NCI-H2081 treated with DMSO at 0.1 percent for 48 hours (cell line): ENCODE measurements at regions not wholly inside any gene's neighbourhood (a gene's known extent, or its start where the extent isn't known, plus 50 kb on each side); places are given as distances from the start of the nearest gene placed in this dataset.
"Not testable (repeated sequence)": the region's sequence is repeated elsewhere in the genome, so short reads cannot be mapped to it uniquely, and the experiment has no call there.

Experiments
- DNase-seq: peaks from one replicate; lab custom pipeline; 2025; lab: John Stamatoyannopoulos, UW

DNA sequence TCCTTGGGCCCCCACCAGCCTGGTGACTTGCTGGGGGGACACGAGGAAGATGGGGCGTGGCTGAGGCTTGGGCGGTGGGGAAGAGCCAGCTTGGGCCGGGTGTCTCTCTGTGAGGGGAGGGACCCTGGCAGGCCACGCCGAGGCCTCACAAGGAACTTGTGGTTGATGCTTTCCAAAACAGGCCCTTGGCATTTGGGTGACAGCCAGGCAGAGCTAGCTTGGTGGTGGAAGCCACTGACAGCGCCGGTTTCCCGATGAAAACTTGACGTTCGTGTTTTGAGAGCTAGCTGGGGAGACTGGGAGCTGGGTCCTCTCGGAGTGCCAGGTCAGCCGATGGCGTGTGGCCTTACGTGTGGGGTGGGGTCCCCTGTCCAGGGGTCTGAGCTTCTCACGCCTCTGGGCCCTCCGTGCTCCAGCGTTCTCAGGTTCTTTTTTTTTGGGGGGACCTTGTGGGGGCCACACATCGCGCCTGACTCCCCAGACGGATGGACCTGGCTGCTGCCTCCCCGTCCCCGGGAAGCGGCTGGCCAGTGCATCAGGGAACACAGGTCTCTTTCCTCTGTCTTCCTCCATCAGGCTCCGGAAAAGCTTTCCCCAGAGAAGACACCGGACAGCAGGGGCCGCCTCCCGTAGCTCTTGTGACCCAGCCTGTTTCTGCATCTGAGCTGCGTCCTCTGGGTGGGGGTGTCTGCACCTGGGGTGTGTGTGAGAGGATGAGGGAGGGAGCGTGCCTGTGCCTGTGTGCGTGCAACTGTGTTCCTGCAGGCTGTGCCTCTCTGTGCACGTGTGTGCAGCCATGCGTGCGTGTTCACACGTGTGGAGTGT, 129.3 kb upstream of the LPCAT1 start:
- DNase-seq, result no peak

DNA sequence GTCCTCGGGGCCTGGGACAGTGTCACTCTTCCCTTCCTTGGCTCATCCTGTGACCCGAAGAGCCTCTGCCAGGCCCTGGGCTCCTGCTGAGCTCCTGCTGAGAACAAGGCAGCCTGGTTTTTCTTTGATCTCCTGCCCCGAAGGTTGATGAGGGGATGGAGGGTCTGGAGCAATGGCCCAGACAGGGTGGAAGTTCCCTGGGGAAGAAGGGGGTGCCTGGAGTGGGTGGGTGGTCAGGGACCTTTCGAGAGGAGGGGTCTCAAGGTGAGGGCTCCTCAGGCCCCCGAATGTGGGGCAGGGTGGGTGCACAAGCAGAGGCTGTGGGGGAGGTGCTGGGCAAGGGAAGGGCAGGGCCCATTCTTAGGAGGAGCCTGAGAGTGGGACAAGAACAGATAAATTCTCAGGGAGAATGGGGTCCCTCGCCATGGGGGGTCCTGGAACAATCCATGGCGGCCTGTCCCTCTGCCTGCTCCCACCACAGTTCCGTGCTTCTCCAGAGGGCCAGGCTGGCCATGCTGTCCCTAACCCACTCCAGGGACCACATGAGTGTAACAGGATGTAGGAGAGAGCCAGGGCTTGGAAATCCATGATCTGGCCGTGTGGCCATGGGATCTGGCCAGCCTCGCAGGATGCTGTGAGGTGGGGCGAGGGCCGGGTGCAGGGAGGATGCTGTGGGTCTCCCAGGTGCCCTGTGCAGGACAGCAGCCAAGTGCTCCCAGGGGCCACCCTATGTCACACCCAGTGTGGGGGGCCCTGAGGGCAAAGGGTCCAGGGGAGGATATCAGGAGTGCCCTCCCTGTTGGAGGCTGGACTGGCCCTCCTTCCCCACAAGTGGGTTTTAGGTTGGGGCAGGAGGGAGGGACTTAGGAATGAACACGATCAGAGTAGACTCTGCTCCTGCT, 128.5 kb upstream of the LPCAT1 start:
- DNase-seq, result no peak

DNA sequence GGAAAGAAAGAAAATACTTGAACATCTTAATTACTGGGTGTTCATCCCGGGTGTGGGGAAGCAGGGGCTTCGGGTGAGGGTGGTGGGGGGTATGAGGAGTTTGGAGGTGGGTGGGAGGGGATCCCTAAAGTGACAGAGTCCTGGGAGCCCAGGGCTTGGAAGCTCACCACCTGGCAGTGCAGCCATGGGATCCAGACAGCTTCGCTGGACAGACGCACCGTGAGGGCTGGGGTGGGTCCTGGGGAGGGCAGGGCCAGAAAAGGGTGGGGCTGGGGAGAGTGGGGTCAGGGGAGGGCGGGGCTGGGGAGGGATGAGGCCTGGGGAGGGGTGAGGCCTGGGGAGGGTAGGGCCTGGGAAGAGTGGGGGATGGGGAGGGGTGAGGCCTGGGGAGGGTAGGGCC, 127.5 kb upstream of the LPCAT1 start:
- no peak for DNase-seq

DNA sequence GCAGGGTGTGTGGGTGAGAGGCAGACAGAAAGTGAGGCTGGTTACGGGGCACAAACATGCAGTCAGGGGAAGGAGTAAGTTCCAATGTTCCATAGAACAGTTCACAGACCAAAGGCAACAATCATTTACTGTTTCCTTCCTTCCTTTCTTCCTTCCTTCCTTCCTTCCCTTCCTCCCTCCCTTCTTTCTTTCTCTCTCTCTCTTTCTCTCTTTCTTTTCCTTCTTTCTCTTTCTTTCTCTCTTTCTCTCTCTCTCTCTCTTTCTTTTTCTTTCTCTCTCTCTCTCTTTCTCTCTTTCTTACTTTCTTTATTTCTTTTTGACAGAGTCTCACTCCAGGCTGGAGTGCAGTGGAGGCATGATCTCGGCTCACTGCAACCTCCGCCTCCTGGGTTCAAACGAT, 125.8 kb upstream of the LPCAT1 start:
- no peak for DNase-seq

DNA sequence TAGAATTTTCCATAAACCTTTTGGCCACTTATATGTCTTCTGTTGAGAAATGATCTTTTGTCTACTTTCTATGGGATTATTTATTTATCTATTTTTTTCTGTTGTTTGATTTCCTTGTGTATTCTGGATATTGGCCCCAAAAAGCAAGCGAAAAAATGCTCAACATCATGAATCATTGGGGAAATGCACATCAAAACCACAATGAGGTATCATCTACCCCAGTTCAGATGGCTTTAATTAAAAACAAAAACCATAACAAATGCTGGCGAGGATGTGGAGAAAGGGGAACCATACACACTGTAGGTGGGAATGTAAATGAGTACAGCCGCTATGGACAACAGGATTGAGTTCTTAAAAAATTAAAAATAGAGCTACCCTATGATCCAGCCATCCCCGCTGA, 125.0 kb upstream of the LPCAT1 start:
- DNase-seq, result no peak

DNA sequence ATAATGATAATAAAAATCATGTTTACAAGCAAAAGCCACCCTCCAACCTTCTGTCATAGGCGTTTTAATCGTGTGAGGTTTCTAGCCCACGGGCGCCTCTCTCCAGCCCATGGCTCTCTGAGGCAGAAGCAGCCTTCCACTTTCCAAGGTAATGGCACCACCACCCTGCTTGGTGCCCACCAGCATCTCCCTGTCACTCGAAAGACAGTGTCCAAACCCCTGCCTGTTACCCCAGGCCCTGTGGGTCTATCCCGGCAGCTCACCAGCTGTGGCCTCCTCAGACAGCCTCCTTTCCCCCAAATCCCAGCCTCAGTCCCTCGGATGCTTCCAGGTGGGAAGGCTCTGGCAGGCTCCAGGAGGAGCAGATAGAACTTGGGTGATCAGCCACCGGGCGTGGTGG, 123.8 kb upstream of the LPCAT1 start:
- DNase-seq, result no peak

DNA sequence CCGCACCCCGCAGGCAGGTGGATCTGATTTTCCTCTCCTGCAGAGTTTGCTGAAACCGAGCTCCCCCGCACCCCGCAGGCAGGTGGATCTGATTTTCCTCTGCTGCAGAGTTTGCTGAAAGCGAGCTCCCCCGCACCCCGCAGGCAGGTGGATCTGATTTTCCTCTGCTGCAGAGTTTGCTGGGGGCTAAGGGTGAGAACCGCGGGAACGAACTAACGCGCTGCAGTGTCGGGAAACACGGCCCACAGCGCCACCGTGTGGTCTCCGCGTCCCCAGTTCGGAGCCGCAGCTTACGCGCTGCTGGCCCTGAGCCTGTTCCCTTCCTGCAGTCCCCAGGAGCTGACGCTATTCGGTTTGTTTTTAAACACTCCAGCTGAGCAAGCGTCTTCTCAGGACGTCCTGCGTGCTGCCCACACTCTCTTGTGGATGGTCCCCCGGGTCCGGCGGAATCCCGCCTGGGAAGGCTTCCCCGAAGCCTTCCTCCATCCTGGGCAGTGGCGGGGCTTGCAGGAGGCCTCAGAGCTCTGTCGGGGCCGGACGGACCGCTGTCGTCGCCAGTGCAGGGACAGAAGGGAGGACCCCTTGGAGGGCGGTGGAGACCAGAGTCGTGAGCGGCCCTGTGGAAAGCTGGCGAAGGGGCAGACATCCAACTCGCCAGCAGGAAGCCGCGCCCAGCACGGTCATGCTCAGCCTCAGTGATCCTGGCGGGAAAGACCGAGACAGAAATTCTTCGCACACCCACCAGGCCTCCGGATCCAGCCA, 121.2 kb upstream of the LPCAT1 start:
- DNase-seq, result peak; percentile 64

DNA sequence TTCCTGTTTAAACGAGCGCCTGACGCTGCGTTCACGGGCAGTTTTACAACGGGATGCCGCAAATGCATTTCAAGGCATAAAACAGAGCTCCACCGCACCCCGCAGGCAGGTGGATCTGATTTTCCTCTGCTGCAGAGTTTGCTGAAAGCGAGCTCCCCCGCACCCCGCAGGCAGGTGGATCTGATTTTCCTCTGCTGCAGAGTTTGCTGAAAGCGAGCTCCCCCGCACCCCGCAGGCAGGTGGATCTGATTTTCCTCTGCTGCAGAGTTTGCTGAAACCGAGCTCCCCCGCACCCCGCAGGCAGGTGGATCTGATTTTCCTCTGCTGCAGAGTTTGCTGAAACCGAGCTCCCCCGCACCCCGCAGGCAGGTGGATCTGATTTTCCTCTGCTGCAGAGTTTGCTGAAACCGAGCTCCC, 120.6 kb upstream of the LPCAT1 start:
- not testable (repeated sequence) for DNase-seq

DNA sequence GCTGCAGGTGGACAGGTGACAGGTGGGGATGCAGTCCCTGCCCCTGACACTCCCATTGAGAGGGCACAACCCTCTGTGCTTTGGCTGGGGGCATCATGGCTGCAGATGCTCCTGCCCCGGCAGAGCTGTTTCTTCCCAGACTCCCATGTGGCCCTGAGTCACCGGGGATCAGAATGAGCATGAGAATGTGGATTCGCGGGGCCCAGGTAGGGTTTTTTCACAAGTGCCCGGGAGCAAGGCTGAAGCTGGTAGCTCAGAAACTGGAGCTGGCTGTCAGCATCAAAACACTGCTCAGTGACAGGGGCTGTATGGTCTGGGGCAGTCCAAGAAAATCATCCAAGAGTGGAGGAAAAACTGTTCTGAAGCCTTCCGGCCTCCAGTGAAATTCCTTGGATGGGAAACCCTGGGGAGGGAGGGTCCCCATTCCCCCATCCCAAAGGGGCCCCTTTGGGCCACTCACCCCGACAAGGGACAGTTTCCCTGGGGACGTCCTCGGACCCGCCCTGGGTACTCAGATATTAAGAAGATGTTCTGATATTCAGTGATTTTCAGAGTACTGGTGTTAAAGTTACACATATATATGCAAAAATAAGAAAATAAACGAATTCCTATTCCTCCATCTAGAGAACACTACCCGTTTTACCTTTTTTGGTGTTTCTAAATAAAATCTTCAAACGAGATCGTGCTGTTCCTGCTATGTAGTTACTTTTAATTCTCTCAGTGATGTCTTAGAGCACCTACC, 120.1 kb upstream of the LPCAT1 start:
- DNase-seq, result no peak

DNA sequence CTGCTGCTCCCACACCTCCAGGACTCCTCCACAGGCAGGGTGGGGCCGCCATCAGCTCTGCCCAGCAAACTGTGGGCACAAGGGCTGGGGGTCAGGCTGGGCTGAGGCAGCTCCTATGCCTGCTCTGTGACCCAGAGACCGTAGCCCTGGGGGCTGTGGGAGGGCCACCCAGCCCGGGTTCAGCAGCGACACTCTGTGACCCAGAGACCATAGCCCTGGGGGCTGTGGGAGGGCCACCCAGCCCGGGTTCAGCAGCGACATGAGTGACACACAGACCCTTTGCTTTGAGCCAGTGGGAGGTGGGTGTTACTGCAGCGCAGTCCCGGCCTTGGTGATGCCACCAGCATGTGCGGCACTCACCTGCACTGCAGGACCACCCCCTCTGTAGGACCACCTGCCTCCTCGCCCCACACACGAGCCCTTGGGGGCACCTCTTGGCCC, 118.9 kb upstream of the LPCAT1 start:
- DNase-seq, result no peak

DNA sequence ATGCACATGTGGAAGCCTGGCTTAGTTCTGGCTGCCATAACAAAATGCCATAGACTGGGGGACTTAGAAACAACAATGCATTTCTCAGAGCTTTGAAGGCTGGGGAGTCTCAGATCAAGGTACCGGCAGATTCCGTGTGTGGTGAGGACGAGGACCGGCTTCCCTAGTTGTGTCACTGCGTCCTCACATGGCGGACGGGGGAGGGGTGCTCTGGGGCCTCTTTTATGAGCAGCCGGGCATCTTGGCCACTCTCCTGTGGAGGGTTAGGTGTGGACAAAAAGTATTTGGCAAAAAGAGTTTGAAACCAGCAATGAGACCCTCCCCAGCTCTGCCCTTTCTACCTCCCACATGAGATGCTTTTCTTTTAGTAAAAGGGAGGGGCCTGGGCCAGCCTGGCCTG, 118.5 kb upstream of the LPCAT1 start:
- DNase-seq, result no peak

DNA sequence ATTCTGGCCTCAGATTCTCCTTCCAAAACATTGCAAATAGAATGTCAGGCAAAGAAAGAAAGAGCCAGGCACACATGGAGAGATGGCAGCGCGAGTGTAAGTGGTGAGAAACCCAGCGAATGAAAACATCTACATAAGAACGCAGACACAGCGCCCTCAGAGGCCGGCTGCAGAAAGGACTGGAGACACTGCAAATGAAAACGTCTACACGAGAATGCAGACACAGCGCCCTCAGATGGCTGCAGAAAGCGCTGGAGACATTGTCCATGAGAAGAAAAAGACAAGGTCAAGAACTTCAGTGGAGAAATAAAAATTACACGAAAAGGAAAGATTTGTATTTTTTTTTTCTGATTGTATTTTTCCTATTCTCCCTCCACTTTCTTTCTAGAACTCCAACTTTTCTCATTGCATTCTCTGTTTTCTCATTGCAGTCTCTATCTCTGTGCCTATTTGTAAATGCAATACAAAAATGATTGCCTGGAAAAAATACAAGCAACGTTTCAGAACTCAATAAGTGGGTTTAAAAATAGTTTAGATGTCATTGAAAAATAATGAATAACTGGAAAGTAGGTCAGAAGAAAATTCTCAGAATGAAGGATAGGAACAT, 117.9 kb upstream of the LPCAT1 start:
- DNase-seq, result peak; percentile 92

DNA sequence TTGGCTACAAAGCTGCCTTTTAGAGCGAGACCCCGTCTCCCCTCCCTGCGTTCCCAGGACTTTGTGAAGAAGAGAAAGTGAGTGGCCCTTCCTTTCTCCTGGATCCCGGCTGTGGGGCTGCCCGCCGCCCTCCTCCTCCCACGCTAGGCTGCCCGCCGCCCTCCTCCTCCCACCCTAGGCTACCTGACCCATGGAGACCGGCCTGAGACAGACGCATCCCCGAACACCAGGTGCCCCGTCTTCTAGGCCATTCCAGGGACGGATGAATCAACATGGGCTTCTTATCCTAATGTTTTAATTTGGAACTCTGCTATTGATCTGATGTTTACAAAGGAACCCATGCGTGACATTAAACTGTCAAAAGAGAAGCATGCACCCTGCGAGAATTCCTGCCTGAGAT, 117.3 kb upstream of the LPCAT1 start:
- no peak for DNase-seq

DNA sequence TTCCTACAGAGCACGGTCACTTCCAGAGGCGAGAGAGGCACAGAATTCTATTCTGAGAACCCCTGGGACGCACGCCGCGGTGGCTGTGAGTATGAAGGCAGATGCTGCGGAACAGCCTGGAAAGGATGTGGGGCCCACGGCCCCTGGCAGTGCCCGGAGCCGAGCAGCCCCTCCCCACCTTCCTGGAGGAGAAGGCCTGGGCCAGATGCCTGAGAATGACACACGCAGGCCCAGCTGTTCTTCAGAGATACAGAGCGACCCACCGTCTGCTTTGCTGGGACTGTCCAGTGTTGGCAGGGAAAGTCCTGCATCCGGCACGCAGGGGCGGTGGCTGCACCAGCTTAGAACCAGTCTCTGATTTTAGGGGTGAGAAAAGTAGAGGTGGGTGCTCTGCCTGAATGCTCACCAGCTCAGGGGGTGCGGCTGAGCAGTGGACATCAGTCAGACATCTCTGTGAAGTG, 116.7 kb upstream of the LPCAT1 start:
- no peak for DNase-seq

DNA sequence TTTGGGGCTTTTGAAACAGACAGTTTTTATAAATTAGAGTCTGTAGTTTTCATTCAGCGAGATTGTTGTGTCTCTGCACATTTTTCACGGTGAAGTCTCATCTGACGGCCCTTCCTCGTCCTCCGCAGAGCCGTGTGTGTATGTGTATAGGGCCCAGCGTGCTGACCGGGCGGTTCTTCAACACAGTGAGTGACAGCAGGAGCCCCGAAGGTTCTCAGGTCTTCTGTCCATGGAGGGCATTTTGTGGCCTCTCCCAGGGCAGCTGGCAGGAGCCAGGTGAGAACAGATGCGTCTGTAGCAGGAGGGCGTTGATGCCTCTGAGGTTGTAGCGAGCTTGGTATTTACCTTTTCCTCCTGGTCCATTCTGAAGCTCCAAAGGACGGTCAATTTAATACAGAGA, 116.0 kb upstream of the LPCAT1 start:
- DNase-seq, result no peak

DNA sequence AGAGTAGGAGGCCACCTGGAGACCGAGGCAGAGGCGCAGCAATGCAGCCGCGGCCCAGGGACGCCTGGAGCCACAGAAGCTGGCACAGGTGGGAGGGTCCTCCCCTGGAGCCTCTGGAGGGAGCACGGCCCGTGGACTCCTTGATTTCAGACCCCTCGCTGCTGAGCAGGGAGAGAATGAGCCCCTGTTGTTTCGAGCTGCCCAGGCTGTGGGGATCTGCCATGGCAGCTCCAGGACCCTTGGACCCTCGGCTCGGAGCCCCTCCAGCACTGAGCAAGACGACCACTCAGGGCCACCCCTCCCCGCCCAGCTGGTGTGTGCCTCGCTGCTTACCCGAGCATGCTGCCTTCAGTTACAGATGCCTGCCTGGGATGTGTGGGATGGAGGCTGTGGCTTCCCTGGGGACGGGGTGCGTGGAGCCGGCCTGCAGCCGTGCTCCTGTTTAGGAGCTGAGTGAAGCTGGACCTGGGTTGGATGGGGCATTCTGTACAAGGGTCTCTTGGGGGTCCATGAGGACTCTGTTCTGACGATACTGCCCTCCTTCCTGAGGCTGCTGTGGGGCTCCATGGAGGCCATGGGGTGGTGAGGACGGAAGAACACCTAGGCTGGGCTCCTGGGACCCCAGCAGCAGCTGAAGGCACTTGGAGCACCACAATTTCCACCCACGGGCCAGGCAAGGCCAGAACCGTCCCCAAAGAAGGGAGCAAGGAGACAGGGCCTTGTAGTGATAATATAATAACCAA, 115.1 kb upstream of the LPCAT1 start:
- DNase-seq, result no peak

DNA sequence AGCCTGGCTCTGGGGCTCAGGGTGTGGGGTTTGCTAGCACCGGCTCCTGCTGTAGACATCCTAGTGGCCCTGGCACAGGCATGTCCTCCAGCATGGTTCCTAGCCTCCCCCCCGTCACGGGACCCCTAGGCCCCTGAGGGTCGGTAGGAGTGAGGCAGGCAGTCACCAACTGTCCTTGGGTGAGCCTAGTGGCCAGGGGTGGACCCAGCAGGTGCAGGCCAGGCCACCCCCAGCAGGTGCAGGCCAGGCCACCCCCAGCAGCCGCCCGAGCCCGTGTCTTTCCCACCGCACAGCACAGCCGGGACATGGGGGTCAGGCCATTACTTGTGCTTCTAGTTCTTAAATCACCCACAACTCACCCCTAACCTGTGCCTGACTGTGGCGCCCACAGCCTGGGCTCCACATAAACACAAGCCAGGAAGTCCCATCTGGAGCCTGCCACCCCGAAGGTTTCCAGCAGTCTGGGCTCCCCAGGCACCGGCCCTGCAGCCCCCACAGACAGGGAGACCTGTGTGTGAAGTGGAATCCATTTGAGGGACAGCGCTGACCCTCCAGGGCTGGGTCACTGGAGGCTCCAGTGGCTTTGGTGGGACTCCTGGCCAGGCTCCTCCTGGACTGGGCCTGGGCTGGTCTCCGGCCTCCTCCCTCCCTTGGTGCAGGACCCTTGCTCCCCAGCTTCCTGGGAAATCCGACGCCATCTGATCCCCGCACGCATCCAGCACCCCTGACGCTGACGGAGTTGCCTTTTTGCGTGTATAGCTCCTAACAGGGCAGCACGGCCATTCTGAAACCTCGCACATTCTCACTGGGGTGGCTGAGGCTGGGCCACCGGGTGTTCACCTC, 114.1 kb upstream of the LPCAT1 start:
- DNase-seq, result no peak

DNA sequence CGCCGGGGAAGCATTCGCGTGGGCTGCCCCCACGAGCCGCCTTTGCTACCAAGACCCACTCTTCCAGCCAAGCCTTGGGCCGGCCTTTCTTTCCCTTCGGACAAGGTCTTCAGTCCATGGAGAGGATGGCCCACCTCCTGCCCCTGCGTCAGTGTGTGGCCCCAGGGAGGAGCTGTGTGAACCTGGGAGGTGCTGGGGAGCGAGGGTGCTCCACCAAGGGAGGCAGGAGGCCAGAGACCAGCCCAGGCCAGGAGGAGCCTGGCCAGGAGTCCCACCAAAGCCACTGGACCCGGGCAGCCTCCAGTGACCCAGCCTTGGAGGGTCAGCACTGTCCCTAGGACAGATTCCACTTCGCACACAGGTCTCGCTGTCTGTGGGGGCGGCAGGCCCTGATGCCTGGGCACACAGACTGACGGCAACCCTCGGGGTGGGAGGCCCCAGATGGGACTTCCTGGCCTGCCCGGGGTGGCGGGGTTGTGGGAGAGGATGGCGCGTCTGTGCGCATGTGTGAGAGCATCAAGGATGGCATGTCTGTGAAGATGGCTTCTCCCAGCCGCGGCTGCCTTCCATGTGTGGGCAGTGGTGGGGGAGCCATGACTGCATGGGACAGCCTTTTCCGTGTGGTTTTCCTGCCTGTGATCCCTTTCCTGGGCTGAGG, 113.3 kb upstream of the LPCAT1 start:
- DNase-seq, result no peak

DNA sequence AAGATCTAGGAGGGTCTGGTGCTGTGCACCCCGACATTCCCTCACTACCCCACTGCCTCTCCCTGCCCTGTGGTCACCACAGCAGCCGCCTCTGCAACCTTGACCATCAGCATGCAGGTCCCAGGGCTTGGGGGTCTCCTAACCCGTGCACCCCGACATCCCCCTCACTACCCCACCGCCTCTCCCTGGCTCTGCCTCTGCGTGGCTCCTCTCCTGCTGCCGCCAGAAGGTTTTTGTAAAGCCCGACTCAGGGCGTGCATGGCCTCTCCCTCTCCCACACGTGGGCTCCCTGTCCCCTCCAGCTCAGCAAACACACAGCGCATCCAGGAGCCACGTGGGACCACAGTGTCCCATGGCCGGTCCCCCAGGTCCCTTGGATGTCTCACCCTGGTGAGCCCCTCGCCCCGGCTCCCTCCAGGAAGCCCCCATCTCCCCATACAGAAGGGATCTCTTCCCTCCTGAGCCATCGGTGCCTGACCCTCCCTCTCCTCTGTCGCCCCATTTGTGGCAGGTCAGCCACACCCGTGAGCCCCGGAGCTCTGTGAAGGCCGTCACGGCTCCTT, 112.5 kb upstream of the LPCAT1 start:
- not testable (repeated sequence) for DNase-seq
